Right lobe of liver (tissue), 6 donors: ENCODE measurements at regions not wholly inside any gene's neighbourhood (a gene's known extent, or its start where the extent isn't known, plus 50 kb on each side); places are given as distances from the start of the nearest gene placed in this dataset.

Experiments used
- ATAC-seq, 4 donors: fragments of 200-7000 bp; cut with Tn5 transposase; one replicate each; pipeline ENCODE4 v1.9.1; 2020; ENCODE audit warnings: mild to moderate bottlenecking in 4 of 4, moderate library complexity in 4 of 4
- DNase-seq, 3 donors: peaks; one replicate each; pipeline ENCODE4 v3.0.0-alpha.2; 2020
- H3K27ac ChIP-seq, 3 donors: fragments of 200-600 bp; one replicate each; pipeline ENCODE4 v1.8.0; 2022
- H3K27me3 ChIP-seq, 2 donors: fragments of 200-600 bp; one replicate each; pipeline ENCODE4 v1.8.0; 2022
- H3K36me3 ChIP-seq, 4 donors: fragments of 200-600 bp; sonication (generic) in 1 of 4; one replicate each; pipeline versions ENCODE4 v1.5.1 to v1.8.0; 2017 to 2022; ENCODE audit warnings: control low read depth in 1 of 4
- H3K4me1 ChIP-seq, 4 donors: fragments of 200-600 bp; sonication (generic) in 1 of 4; one replicate each; pipeline versions ENCODE4 v1.5.1 to v1.8.0; 2017 to 2022; ENCODE audit warnings: control low read depth in 1 of 4
- H3K4me3 ChIP-seq, 3 donors: fragments of 200-600 bp; one replicate each; pipeline ENCODE4 v1.8.0; 2022
- H3K9me3 ChIP-seq, 4 donors: fragments of 200-600 bp; sonication (generic) in 1 of 4; one replicate each; pipeline versions ENCODE4 v1.5.1 to v1.8.0; 2017 to 2022; ENCODE audit warnings: control low read depth in 1 of 4
- CTCF ChIP-seq, 4 donors: fragments of 200-600 bp in 3 of 4; fragments of 450-650 bp in 1 of 4; IDR thresholded peaks; one replicate each; pipeline versions ENCODE4 v1.5.1 to v1.8.0; 2016 to 2022; ENCODE audit warnings: antibody characterized with exemption in 4 of 4, mild to moderate bottlenecking in 2 of 4
- POLR2A ChIP-seq: fragments of 450-650 bp; IDR thresholded peaks from one replicate; pipeline ENCODE4 v1.6.1; 2017; ENCODE audit warnings: antibody characterized with exemption, mild to moderate bottlenecking
- WGBS: methylation state at CpG from one replicate; pipeline ENCODE4 v1.1.6; 2018; ENCODE audit warnings: low coverage, low lambda C conversion rate; ENCODE audit not compliant: insufficient coverage; ENCODE audit errors: missing lambda C conversion rate; 5-methylcytosine and 5-hydroxymethylcytosine counted together
- intact Hi-C, 2 donors: fragments of 100-400 bp; cut with DNase I; formaldehyde crosslinking; loops; one replicate each; pipeline versions ENCODE4 v1.11.2 to v1.14.1; 2022
- donor health status: DM: no; HTN: yes; CAD: no.
- donor health status: DM: no; HTN: no; CAD: no.
- donor health status: DM: no; HTN: no; CAD: no.
- donor health status: DM: no; HTN: yes; CAD: no.
- donor health status: DM: no; HTN: yes; CAD: no.

DNA sequence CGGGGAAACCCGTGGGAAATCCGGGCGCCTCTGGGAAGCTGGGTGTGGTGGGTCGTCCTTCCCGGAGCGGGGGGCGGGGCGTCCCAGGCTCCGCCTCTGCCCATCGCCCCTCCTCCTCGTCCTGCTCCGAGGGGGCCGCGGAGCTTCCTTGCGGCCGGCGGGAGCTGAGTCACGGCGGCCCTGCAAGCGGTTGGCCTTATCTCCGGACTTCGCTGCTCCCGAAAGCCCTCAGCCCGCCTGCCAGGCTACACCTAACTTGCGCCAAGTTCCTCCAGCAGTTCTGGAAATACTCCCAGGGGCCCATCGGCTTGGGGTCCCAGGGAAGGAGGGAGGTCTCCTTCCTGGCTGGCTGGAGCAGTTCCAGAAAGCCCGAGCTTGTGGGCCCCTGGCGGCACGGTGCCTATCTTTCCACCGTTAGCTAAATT is 54.1 kb upstream of the CDKN2AIPNL start:
- ATAC-seq (peak; percentile 81 to 88 (median 85)), DNase-seq (peak; percentile 91 to 93 (median 92))
- Histone ChIP-seq H3K27ac (peak overlapping the region; percentile 95 to 99 (median 96)), H3K4me3 (peak overlapping the region; percentile 42 to 78 (median 61)), H3K4me1 (peaks cover 0 to 24% (median 14%) of the 10 kb centered on the region in 4 donors), H3K9me3 (no peaks in the 10 kb centered on the region), H3K27me3 (no peaks in the 10 kb centered on the region), H3K36me3 (no peaks in the 10 kb centered on the region)
- intact Hi-C loops = loop anchor here in 1 of 2 donors (5.0 kb wide), 1 partner anchor 34 kb away; no protein-coding TSS in a partner anchor
- 0% methylated on average over 7 of the region's 31 CpGs for WGBS
- TF ChIP-seq POLR2A (peak; percentile 92), CTCF (IDR thresholded peaks at IDR 0.05) (no peak)

DNA sequence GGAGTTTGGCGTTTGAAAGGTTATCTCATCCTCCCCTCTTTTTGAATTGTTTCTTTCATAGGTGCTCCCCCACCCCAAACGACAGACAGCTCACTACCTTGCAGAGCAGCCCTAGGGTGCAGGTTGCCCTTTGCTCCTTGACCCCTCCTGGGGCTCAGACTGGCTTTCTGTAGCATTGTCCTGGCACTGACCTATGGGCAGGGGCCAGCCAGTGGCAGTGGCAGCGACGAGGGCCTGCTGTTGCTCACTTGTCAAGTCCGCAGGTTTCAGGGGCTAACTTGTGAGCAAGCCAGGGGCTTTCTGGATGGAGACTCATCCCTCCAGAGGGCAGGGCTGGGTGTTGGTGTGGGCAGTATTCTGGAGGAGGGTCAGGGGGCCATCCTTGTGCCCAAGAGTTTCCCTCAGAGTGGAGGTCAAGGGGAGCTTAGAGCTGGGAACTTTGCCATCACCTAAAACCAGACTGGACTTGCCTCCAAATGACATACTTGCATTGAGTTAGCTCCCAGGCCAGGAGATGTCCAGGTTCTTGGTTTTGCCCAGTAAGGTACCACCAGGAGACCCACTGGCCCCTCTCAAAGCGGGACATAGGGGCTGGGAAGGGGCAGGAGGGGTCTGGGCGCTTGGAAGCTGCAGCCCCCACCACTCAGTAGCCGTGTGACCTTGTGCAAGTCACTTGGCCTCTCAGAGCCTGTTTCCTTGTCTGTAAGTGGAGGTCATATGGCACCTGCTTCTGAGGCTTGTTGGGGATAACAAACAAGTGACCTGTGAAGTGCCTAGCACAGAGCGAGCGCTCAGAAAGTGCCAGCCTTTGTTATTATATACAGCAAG is 53.5 kb upstream of the CDKN2AIPNL start:
- DNase-seq (peak; percentile 50 to 86 (median 78)), ATAC-seq (peak; percentile 1 to 46 (median 34))
- intact Hi-C loops = loop anchor here in 1 of 2 donors (5.0 kb wide), 1 partner anchor 33 kb away; no protein-coding TSS in a partner anchor
- H3K27ac ChIP-seq = peak overlapping the region; percentile 95 to 99 (median 96)
- no peak for TF ChIP-seq CTCF (IDR thresholded peaks at IDR 0.05)
- no peaks in the 10 kb centered on the region for H3K9me3 ChIP-seq
- no peaks in the 10 kb centered on the region for H3K36me3 ChIP-seq
- peak overlapping the region; percentile 42 to 78 (median 61) for H3K4me3 ChIP-seq
- WGBS = 12% methylated on average over 4 of the region's 10 CpGs
- peaks cover 0 to 24% (median 14%) of the 10 kb centered on the region in 4 donors for H3K4me1 ChIP-seq
- H3K27me3 ChIP-seq = no peaks in the 10 kb centered on the region

DNA sequence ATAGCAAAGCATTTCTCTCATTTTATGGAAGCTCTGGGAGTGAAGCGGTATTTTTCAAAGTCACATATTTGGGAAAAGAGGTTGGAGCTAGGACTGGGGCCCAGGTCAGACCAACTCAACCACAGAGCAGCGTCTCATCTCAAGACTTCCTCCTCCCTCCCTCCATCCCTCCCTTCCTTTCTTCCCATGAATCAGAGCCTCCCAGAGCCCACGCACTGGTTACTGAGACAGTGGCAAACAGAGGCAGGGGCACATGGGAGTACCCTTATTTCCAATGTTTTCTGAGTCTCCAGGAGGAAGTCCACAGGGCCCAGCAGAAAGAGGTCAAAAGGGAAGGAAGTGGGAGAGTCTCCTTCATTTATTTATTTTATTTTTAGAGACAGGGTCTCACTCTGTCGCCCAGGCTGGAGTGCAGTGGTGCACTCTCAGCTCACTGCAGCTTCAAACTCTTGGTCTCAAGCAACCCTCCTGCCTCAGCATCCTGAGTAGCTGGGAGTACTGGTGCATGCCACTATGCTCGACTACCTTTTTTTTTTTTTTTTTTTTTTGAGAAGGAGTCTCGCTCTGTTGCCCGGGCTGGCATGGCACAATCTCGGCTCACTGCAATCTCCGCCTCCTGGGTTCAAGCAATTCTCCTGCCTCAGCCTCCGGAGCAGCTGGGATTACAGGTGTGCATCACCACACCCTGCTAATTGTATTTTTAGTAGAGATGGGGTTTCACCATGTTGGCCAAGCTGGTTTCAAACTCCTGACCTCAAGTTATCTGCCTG is 52.5 kb upstream of the CDKN2AIPNL start:
- intact Hi-C loops = no loop called here
- Histone ChIP-seq H3K4me1 (peaks cover 0 to 24% (median 14%) of the 10 kb centered on the region in 4 donors), H3K27ac (peak overlapping the region in 1 of 3 donors; percentile 96), H3K4me3 (no peak overlapping the region), H3K27me3 (no peaks in the 10 kb centered on the region), H3K9me3 (no peaks in the 10 kb centered on the region), H3K36me3 (no peaks in the 10 kb centered on the region)
- TF ChIP-seq POLR2A = no peak
- TF ChIP-seq CTCF (IDR thresholded peaks at IDR 0.05) = no peak
- 75% methylated on average over 7 of the region's 10 CpGs for WGBS
- ATAC-seq (no peak), DNase-seq (peak in 2 of 3 donors; percentile 22 to 30)

GRCh38 chr5:134463176-134463720 is 51.6 kb upstream of the CDKN2AIPNL start:
- ATAC-seq (no peak), DNase-seq (peak in 2 of 3 donors; percentile 25 to 33)
- no peaks in the 10 kb centered on the region for H3K27me3 ChIP-seq
- H3K9me3 ChIP-seq = no peaks in the 10 kb centered on the region
- no peak overlapping the region for H3K4me3 ChIP-seq
- H3K4me1 ChIP-seq = peaks cover 0 to 24% (median 14%) of the 10 kb centered on the region in 4 donors
- intact Hi-C loops = no loop called here
- no peaks in the 10 kb centered on the region for H3K36me3 ChIP-seq
- no peak overlapping the region for H3K27ac ChIP-seq
- TF ChIP-seq POLR2A = no peak
- no peak for TF ChIP-seq CTCF (IDR thresholded peaks at IDR 0.05)
- 83% methylated on average over 2 of the region's 7 CpGs for WGBS
